ENCODE measurements at regions not wholly inside any gene's neighbourhood (a gene's known extent, or its start where the extent isn't known, plus 50 kb on each side); places are given as distances from the start of the nearest gene placed in this dataset.
"Not testable (repeated sequence)": the region's sequence is repeated elsewhere in the genome, so short reads cannot be mapped to it uniquely, and the experiment has no call there.

GRCh38 chr16:16613212-16613611 is 234.3 kb downstream of the NPIPA7 start:
- not testable (repeated sequence) for TF ChIP-seq POLR2A (IDR thresholded peaks at IDR 0.05; ENCODE audit: low read depth, low read length); MAZ (IDR thresholded peaks at IDR 0.05; ENCODE audit: borderline replicate concordance, low read depth, low read length); MAFK (IDR thresholded peaks at IDR 0.05; ENCODE audit: low read depth, low read length); MXI1 (IDR thresholded peaks at IDR 0.05; ENCODE audit: borderline replicate concordance, low read depth, low read length); RAD21 (IDR thresholded peaks at IDR 0.05; ENCODE audit: low read length); SMC3 (IDR thresholded peaks at IDR 0.05; ENCODE audit: low read depth, low read length)
- TF ChIP-seq, protein P1, sequence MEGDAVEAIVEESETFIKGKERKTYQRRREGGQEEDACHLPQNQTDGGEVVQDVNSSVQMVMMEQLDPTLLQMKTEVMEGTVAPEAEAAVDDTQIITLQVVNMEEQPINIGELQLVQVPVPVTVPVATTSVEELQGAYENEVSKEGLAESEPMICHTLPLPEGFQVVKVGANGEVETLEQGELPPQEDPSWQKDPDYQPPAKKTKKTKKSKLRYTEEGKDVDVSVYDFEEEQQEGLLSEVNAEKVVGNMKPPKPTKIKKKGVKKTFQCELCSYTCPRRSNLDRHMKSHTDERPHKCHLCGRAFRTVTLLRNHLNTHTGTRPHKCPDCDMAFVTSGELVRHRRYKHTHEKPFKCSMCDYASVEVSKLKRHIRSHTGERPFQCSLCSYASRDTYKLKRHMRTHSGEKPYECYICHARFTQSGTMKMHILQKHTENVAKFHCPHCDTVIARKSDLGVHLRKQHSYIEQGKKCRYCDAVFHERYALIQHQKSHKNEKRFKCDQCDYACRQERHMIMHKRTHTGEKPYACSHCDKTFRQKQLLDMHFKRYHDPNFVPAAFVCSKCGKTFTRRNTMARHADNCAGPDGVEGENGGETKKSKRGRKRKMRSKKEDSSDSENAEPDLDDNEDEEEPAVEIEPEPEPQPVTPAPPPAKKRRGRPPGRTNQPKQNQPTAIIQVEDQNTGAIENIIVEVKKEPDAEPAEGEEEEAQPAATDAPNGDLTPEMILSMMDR (conservative IDR thresholded peaks at IDR 0.05; ENCODE audit: low read depth, low read length): not testable (repeated sequence)
